Esophagus squamous epithelium (tissue), 4 donors: ENCODE measurements at regions not wholly inside any gene's neighbourhood (a gene's known extent, or its start where the extent isn't known, plus 50 kb on each side); places are given as distances from the start of the nearest gene placed in this dataset.

Experiments
- CTCF ChIP-seq, 6 experiments: fragments of 450-650 bp in 4 of 6; fragments of 200-600 bp in 2 of 6; sonication (generic) in 2 of 6; IDR thresholded peaks; one replicate each; pipeline ENCODE4 v1.5.1; 2016 to 2019; ENCODE audit warnings: antibody characterized with exemption in 6 of 6, mild to moderate bottlenecking in 4 of 6, moderate library complexity in 4 of 6
- POLR2A ChIP-seq, 4 donors: fragments of 450-650 bp; IDR thresholded peaks; one replicate each; pipeline ENCODE4 v1.6.1; 2017; ENCODE audit warnings: antibody characterized with exemption in 4 of 4, mild to moderate bottlenecking in 4 of 4, moderate library complexity in 3 of 4

DNA sequence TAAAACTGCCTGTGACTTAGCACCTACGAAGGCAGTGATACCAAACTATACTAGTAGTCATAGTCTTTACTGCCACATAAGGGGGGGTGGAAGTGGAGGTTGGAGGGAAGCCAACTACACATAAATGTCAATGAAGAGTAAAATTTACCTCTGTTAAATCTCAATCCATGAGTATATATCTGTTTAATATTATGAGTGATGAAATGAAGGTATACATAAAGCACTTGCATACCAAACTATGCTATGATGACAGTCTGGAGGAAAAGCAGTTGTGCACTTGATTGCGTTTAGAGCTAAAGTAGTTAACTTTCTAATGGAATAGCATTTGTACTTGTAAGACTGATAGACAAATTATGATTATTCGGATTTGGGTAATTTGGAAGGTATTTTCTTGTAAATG is 129.2 kb upstream of the POU5F2 start:
- no peak for TF ChIP-seq POLR2A (IDR thresholded peaks at IDR 0.05)
- no peak for TF ChIP-seq CTCF (IDR thresholded peaks at IDR 0.05)
